IMR-90 (cell line): ENCODE measurements at regions not wholly inside any gene's neighbourhood (a gene's known extent, or its start where the extent isn't known, plus 50 kb on each side); places are given as distances from the start of the nearest gene placed in this dataset.

ENCODE experiments used
- CEBPB ChIP-seq: IDR thresholded peaks from 2 replicates; pipeline ENCODE4 v1.6.1; 2012; ENCODE audit warnings: low read depth, low read length, improper control_type of control experiment
- MAFK ChIP-seq: IDR thresholded peaks from 2 replicates; pipeline ENCODE4 v1.6.1; 2012; ENCODE audit warnings: low read depth, low read length, improper control_type of control experiment
- MXI1 ChIP-seq: IDR thresholded peaks from 2 replicates; pipeline ENCODE4 v1.6.1; 2012; ENCODE audit warnings: low read depth, mild to moderate bottlenecking, low read length, moderate library complexity, borderline replicate concordance
- POLR2A ChIP-seq: IDR thresholded peaks from 2 replicates; pipeline ENCODE4 v1.6.1; 2012; ENCODE audit warnings: mild to moderate bottlenecking, low read depth, low read length
- RAD21 ChIP-seq: IDR thresholded peaks from 2 replicates; pipeline ENCODE4 v1.6.1; 2012; ENCODE audit warnings: low read length, improper control_type of control experiment
- RCOR1 ChIP-seq: IDR thresholded peaks from 2 replicates; pipeline ENCODE4 v1.6.1; 2012; ENCODE audit warnings: mild to moderate bottlenecking, low read length, improper control_type of control experiment; ENCODE audit not compliant: insufficient replicate concordance
- RFX5 ChIP-seq: IDR thresholded peaks from 2 replicates; pipeline ENCODE4 v1.8.0; 2012; ENCODE audit warnings: low read depth, mild to moderate bottlenecking, low read length, moderate library complexity
- SMC3 ChIP-seq: fragments of 150-350 bp; IDR thresholded peaks from 2 replicates; pipeline ENCODE4 v1.6.1; 2016; ENCODE audit warnings: low read depth, mild to moderate bottlenecking, antibody characterized with exemption, low read length, moderate library complexity
- TF ChIP-seq, protein P1 (sequence below): conservative IDR thresholded peaks from 2 replicates; pipeline ENCODE4 v1.5.1; 2012; ENCODE audit warnings: mild to moderate bottlenecking, low read depth, low read length, improper control_type of control experiment

DNA sequence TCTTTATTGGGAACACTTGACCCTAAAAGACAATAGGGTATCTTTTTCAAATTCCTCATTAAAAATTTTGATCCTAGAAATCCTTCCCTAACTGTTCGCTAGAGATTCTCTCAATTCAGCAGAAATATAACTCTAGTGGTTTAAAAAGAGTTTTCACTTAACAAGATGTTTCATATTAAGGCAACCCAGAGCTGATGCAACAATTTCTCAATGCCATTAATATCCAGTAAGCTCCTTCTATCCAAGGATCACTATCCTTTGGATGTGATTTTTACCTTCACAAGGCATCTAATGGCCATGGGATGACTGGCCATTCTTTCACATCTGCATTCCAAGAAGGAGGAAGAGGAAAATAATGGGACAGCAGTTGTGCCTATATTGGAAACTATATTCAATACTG is 183.4 kb downstream of the ANKRD50 start:
- TF ChIP-seq, protein P1, sequence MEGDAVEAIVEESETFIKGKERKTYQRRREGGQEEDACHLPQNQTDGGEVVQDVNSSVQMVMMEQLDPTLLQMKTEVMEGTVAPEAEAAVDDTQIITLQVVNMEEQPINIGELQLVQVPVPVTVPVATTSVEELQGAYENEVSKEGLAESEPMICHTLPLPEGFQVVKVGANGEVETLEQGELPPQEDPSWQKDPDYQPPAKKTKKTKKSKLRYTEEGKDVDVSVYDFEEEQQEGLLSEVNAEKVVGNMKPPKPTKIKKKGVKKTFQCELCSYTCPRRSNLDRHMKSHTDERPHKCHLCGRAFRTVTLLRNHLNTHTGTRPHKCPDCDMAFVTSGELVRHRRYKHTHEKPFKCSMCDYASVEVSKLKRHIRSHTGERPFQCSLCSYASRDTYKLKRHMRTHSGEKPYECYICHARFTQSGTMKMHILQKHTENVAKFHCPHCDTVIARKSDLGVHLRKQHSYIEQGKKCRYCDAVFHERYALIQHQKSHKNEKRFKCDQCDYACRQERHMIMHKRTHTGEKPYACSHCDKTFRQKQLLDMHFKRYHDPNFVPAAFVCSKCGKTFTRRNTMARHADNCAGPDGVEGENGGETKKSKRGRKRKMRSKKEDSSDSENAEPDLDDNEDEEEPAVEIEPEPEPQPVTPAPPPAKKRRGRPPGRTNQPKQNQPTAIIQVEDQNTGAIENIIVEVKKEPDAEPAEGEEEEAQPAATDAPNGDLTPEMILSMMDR: no peak
- TF ChIP-seq POLR2A: no peak
- no peak for TF ChIP-seq RAD21
- no peak for TF ChIP-seq RCOR1
- TF ChIP-seq CEBPB: no peak
- no peak for TF ChIP-seq SMC3
- no peak for TF ChIP-seq MXI1
- TF ChIP-seq MAFK: no peak
- TF ChIP-seq RFX5: no peak
